GM11168 (cell line): ENCODE measurements at regions not wholly inside any gene's neighbourhood (a gene's known extent, or its start where the extent isn't known, plus 50 kb on each side); places are given as distances from the start of the nearest gene placed in this dataset.

Source experiments
- in situ Hi-C: fragments of 300-500 bp; cut with MboI; formaldehyde crosslinking; loops from one replicate; pipeline ENCODE4 v1.12.0; 2022; ENCODE audit warnings: low sequenced_read_pairs; ENCODE audit not compliant: unreplicated experiment

GRCh38 chr6:157755032-157755745, 67.9 kb upstream of the SNX9 start:
- in situ Hi-C loops, result loop anchor here (5.0 to 10.0 kb wide), 2 partner anchors 122 to 330 kb away; no protein-coding TSS in a partner anchor

- in situ Hi-C loops, result loop anchor here (5.0 to 10.0 kb wide), 2 partner anchors 121 to 329 kb away; no protein-coding TSS in a partner anchor
Measured at GRCh38 chr6:157755746-157756411, 67.2 kb upstream of the SNX9 start.

- in situ Hi-C loops, result loop anchor here (5.0 to 10.0 kb wide), 2 partner anchors 120 to 328 kb away; no protein-coding TSS in a partner anchor
Measured at GRCh38 chr6:157756708-157757429, 66.2 kb upstream of the SNX9 start.

GRCh38 chr6:157757430-157758403, 65.3 kb upstream of the SNX9 start:
- in situ Hi-C loops, result loop anchor here (5.0 to 10.0 kb wide), 2 partner anchors 120 to 327 kb away; no protein-coding TSS in a partner anchor

- in situ Hi-C loops, result loop anchor here (5.0 to 10.0 kb wide), 2 partner anchors 119 to 326 kb away; no protein-coding TSS in a partner anchor
Measured at GRCh38 chr6:157758516-157759023, 64.5 kb upstream of the SNX9 start.

- in situ Hi-C loops, result loop anchor here (5.0 to 10.0 kb wide), 2 partner anchors 118 to 326 kb away; no protein-coding TSS in a partner anchor
Measured at GRCh38 chr6:157759028-157759427, 64.0 kb upstream of the SNX9 start.

GRCh38 chr6:157760137-157760536, 62.9 kb upstream of the SNX9 start:
- in situ Hi-C loops, result no loop called here

GRCh38 chr6:157760589-157761330, 62.3 kb upstream of the SNX9 start:
- in situ Hi-C loops, result no loop called here

- in situ Hi-C loops, result no loop called here
Measured at GRCh38 chr6:157761331-157761921, 61.6 kb upstream of the SNX9 start.

- in situ Hi-C loops, result no loop called here
Measured at GRCh38 chr6:157761926-157762325, 61.1 kb upstream of the SNX9 start.

- in situ Hi-C loops, result no loop called here
Measured at GRCh38 chr6:157762636-157763035, 60.4 kb upstream of the SNX9 start.

GRCh38 chr6:157763129-157763903, 59.7 kb upstream of the SNX9 start:
- in situ Hi-C loops, result no loop called here

- in situ Hi-C loops, result no loop called here
Measured at GRCh38 chr6:157763904-157764177, 59.2 kb upstream of the SNX9 start.

GRCh38 chr6:157764178-157765068, 58.6 kb upstream of the SNX9 start:
- in situ Hi-C loops, result no loop called here

GRCh38 chr6:157766901-157767774, 55.9 kb upstream of the SNX9 start:
- in situ Hi-C loops, result no loop called here

GRCh38 chr6:157767775-157768156, 55.3 kb upstream of the SNX9 start:
- in situ Hi-C loops, result no loop called here
